ENCODE measurements at regions not wholly inside any gene's neighbourhood (a gene's known extent, or its start where the extent isn't known, plus 50 kb on each side); places are given as distances from the start of the nearest gene placed in this dataset.

DNA sequence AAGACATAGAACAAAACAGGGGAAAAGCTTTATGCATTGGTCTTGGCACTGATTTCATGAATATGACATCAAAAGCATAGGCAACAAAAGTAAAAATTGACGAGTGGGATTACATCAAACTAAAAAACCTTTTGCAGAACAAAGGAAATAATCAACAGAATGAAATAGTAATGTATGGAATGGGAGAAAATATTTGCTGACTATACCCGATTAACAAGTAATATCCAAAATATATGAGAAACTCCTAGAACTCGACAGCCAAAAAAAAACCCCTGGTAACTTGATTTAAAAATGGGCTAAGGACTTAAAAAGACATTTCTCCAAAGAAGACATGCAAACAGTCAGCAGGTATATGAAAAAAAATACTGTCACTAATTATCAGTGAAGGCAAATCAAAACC, 231.7 kb upstream of the MAN1A1 start:
- Mint-ChIP-seq H3K27me3 (ENCODE audit: insufficient read depth) (no peaks in the 10 kb centered on the region), H3K4me1 (no peaks in the 10 kb centered on the region), H3K36me3 (ENCODE audit: low read depth) (no peaks in the 10 kb centered on the region), H3K4me3 (no peak overlapping the region), H3K9me3 (peaks cover 9% of the 10 kb centered on the region), H3K27ac (no peak overlapping the region)
- TF ChIP-seq, protein P1, sequence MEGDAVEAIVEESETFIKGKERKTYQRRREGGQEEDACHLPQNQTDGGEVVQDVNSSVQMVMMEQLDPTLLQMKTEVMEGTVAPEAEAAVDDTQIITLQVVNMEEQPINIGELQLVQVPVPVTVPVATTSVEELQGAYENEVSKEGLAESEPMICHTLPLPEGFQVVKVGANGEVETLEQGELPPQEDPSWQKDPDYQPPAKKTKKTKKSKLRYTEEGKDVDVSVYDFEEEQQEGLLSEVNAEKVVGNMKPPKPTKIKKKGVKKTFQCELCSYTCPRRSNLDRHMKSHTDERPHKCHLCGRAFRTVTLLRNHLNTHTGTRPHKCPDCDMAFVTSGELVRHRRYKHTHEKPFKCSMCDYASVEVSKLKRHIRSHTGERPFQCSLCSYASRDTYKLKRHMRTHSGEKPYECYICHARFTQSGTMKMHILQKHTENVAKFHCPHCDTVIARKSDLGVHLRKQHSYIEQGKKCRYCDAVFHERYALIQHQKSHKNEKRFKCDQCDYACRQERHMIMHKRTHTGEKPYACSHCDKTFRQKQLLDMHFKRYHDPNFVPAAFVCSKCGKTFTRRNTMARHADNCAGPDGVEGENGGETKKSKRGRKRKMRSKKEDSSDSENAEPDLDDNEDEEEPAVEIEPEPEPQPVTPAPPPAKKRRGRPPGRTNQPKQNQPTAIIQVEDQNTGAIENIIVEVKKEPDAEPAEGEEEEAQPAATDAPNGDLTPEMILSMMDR (conservative IDR thresholded peaks at IDR 0.05) = no peak
- 90% methylated on average over 2 of the region's 3 CpGs; no CpG with 5 or more reads in 1 of the 2 experiments for WGBS, 2 experiments (ENCODE audit: insufficient coverage in 1 of 2, insufficient read length in 1 of 2)
- Histone ChIP-seq H3K27ac (ENCODE audit: low read depth, low read length) (no peak overlapping the region), H3K4me1 (ENCODE audit: control insufficient read depth, insufficient read depth, low read length) (no peaks in the 10 kb centered on the region), H3K27me3 (ENCODE audit: control insufficient read depth, insufficient read depth, low read length, poor library complexity, severe bottlenecking) (no peaks in the 10 kb centered on the region), H3K9me3 (ENCODE audit: control insufficient read depth, low read length) (peaks cover 10% of the 10 kb centered on the region), H3K9ac (ENCODE audit: extremely low read depth, low read length, poor library complexity, severe bottlenecking) (no peak overlapping the region), H3K36me3 (ENCODE audit: control insufficient read depth, insufficient read depth, low read length) (no peaks in the 10 kb centered on the region), H3K4me3 (ENCODE audit: low read length) (no peak overlapping the region)
- no peak for DNase-seq

DNA sequence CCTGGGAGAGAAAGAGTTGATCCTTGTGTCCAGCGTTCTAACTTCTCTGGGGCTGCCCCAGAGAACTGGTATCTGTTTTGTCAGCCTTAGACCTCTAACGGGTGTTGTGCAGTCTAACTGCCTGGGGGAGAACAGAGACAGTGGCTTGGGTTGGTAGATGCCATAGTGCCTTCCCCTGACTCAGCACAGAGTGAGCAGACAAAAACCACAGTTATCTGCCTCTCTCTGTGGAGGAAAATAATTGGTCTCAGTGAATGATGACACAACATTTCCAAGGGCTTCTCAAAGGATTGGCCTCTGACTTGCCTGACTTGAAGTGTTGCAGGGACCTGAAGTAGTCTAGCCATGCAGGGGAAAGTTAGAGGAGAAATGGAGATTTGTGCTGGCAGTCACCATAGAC, 226.2 kb upstream of the MAN1A1 start:
- Histone ChIP-seq H3K27me3 (ENCODE audit: control insufficient read depth, insufficient read depth, low read length, poor library complexity, severe bottlenecking) (no peaks in the 10 kb centered on the region), H3K36me3 (ENCODE audit: control insufficient read depth, insufficient read depth, low read length) (no peaks in the 10 kb centered on the region), H3K4me3 (ENCODE audit: low read length) (no peak overlapping the region), H3K9me3 (ENCODE audit: control insufficient read depth, low read length) (peaks cover 19% of the 10 kb centered on the region), H3K27ac (ENCODE audit: low read depth, low read length) (no peak overlapping the region), H3K9ac (ENCODE audit: extremely low read depth, low read length, poor library complexity, severe bottlenecking) (no peak overlapping the region), H3K4me1 (ENCODE audit: control insufficient read depth, insufficient read depth, low read length) (no peaks in the 10 kb centered on the region)
- H3K4me1 Mint-ChIP-seq = no peaks in the 10 kb centered on the region
- peaks cover 20% of the 10 kb centered on the region for H3K9me3 Mint-ChIP-seq
- no peaks in the 10 kb centered on the region for H3K36me3 Mint-ChIP-seq (ENCODE audit: low read depth)
- H3K27me3 Mint-ChIP-seq (ENCODE audit: insufficient read depth) = peaks cover 5% of the 10 kb centered on the region
- TF ChIP-seq, protein P1 (conservative IDR thresholded peaks at IDR 0.05) = no peak
- no peak for DNase-seq
- H3K27ac Mint-ChIP-seq = no peak overlapping the region
- WGBS, 2 experiments (ENCODE audit: insufficient coverage in 1 of 2, insufficient read length in 1 of 2) = 90% methylated on average over 2 of the region's 2 CpGs; no CpG with 5 or more reads in 1 of the 2 experiments
- H3K4me3 Mint-ChIP-seq = no peak overlapping the region

DNA sequence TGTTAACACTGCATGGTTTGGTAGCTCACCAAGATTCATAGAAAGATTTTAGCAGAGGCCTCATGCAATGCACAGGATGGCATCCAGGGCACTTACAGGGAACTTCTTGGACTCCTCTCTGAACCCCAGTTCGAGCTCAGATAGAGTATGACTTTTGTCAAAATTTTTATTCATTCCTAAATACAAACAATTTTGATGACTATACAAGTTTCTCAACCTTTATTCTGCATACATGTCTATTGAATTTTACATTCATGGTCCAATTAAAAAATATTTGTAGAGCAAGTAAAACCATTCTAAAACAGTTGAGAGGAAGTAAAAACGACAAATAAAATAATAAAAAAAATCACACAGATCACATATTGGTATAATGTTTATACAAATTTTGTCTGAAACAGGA, 219.0 kb upstream of the MAN1A1 start:
- DNase-seq = no peak
- Mint-ChIP-seq H3K36me3 (ENCODE audit: low read depth) (no peaks in the 10 kb centered on the region), H3K4me3 (no peak overlapping the region), H3K4me1 (no peaks in the 10 kb centered on the region), H3K27ac (no peak overlapping the region), H3K27me3 (ENCODE audit: insufficient read depth) (peaks cover 5% of the 10 kb centered on the region), H3K9me3 (no peaks in the 10 kb centered on the region)
- Histone ChIP-seq H3K9me3 (ENCODE audit: control insufficient read depth, low read length) (no peaks in the 10 kb centered on the region), H3K27me3 (ENCODE audit: control insufficient read depth, insufficient read depth, low read length, poor library complexity, severe bottlenecking) (no peaks in the 10 kb centered on the region), H3K27ac (ENCODE audit: low read depth, low read length) (no peak overlapping the region), H3K4me1 (ENCODE audit: control insufficient read depth, insufficient read depth, low read length) (no peaks in the 10 kb centered on the region), H3K4me3 (ENCODE audit: low read length) (no peak overlapping the region), H3K9ac (ENCODE audit: extremely low read depth, low read length, poor library complexity, severe bottlenecking) (no peak overlapping the region), H3K36me3 (ENCODE audit: control insufficient read depth, insufficient read depth, low read length) (no peaks in the 10 kb centered on the region)
- 84% methylated on average over 1 of the region's 2 CpGs; no CpG with 5 or more reads in 1 of the 2 experiments for WGBS, 2 experiments (ENCODE audit: insufficient coverage in 1 of 2, insufficient read length in 1 of 2)
- TF ChIP-seq, protein P1 (conservative IDR thresholded peaks at IDR 0.05) = no peak
